ENCODE measurements at regions not wholly inside any gene's neighbourhood (a gene's known extent, or its start where the extent isn't known, plus 50 kb on each side); places are given as distances from the start of the nearest gene placed in this dataset.

DNA sequence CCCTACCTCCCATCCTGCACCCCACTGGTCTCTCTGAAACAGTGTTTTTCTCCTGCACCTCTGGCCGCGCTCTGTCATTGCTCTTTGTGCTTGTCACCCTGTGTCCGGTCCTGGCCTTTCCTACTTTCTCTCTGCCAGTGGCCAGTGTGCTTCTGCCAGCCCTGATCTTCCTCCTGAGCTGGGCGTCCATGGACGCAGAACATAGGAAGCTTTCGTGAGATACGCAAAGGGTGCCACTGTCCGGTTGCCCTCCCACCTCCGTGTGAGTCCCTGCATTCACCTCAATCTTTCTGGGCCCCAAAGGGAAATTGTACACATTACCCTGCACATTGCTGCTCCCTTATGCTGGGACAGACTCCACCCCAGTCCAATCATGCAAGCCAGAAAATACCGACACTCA is 105.7 kb upstream of the SOX1 start:
- TF ChIP-seq CTCF (IDR thresholded peaks at IDR 0.05), result no peak
- TF ChIP-seq POLR2AphosphoS5 (IDR thresholded peaks at IDR 0.05), result no peak
